ENCODE measurements at regions not wholly inside any gene's neighbourhood (a gene's known extent, or its start where the extent isn't known, plus 50 kb on each side); places are given as distances from the start of the nearest gene placed in this dataset.

GRCh38 chr2:215556979-215557378 lies 121.1 kb upstream of the FN1 start:
- no peak for TF ChIP-seq CTCF (IDR thresholded peaks at IDR 0.05)
- no peak for TF ChIP-seq POLR2A (IDR thresholded peaks at IDR 0.05)

All from ovary (tissue), 3 donors.